Endodermal cell (in vitro differentiated cells): ENCODE measurements at regions not wholly inside any gene's neighbourhood (a gene's known extent, or its start where the extent isn't known, plus 50 kb on each side); places are given as distances from the start of the nearest gene placed in this dataset.

Source experiments
- DNase-seq: peaks from one replicate; pipeline ENCODE4 v3.0.0-alpha.2; 2017
- H3K27ac ChIP-seq: 2 replicates; pipeline ENCODE4 v1.5.1; 2013; ENCODE audit warnings: mild to moderate bottlenecking, low read depth, low read length, moderate library complexity
- H3K27me3 ChIP-seq: 2 replicates; pipeline ENCODE4 v1.6.1; 2013; ENCODE audit warnings: mild to moderate bottlenecking, low read length, moderate library complexity; ENCODE audit not compliant: insufficient read depth, control insufficient read depth, poor library complexity, severe bottlenecking
- H3K36me3 ChIP-seq: 2 replicates; pipeline ENCODE4 v1.7.0; 2013; ENCODE audit warnings: mild to moderate bottlenecking, low read length, moderate library complexity; ENCODE audit not compliant: control insufficient read depth, insufficient read depth
- H3K4me1 ChIP-seq: one replicate; pipeline ENCODE4 v1.7.0; 2013; ENCODE audit warnings: low read length; ENCODE audit not compliant: control insufficient read depth, insufficient read depth
- H3K4me3 ChIP-seq: 2 replicates; pipeline ENCODE4 v1.5.1; 2013; ENCODE audit warnings: mild to moderate bottlenecking, low read length, moderate library complexity
- H3K9ac ChIP-seq: 2 replicates; pipeline ENCODE4 v1.6.1; 2013; ENCODE audit warnings: mild to moderate bottlenecking, low read length, moderate library complexity; ENCODE audit not compliant: poor library complexity, severe bottlenecking; ENCODE audit errors: extremely low read depth
- H3K9me3 ChIP-seq: 2 replicates; pipeline ENCODE4 v1.6.1; 2013; ENCODE audit warnings: mild to moderate bottlenecking, low read length, moderate library complexity; ENCODE audit not compliant: control insufficient read depth
- H3K27ac Mint-ChIP-seq: 2 replicates; pipeline ENCODE4 v1.8.0; 2020; ENCODE audit warnings: mixed read lengths
- H3K27me3 Mint-ChIP-seq: 2 replicates; pipeline ENCODE4 v1.8.0; 2021; ENCODE audit warnings: mild to moderate bottlenecking, mixed read lengths; ENCODE audit not compliant: insufficient read depth
- H3K36me3 Mint-ChIP-seq: 2 replicates; pipeline ENCODE4 v1.8.0; 2020; ENCODE audit warnings: low read depth, mixed read lengths
- H3K4me1 Mint-ChIP-seq: 2 replicates; pipeline ENCODE4 v1.8.0; 2020; ENCODE audit warnings: mixed read lengths
- H3K4me3 Mint-ChIP-seq: 2 replicates; pipeline ENCODE4 v1.8.0; 2020; ENCODE audit warnings: mild to moderate bottlenecking, moderate library complexity, mixed read lengths
- H3K9me3 Mint-ChIP-seq: 2 replicates; pipeline ENCODE4 v1.8.0; 2020; ENCODE audit warnings: mild to moderate bottlenecking, mixed read lengths
- CTCF ChIP-seq: fragments of 200-600 bp; sonication (generic); conservative IDR thresholded peaks from 2 replicates; pipeline ENCODE4 v1.5.0; 2021; ENCODE audit warnings: antibody characterized with exemption, mild to moderate bottlenecking
- WGBS, 2 experiments: methylation state at CpG; one replicate each; pipeline versions ENCODE4 v1.1.5 to v1.1.7; 2013; ENCODE audit warnings: missing lambda C conversion rate in 2 of 2, mixed read lengths in 1 of 2; ENCODE audit not compliant: insufficient coverage in 1 of 2, insufficient read length in 1 of 2; 5-methylcytosine and 5-hydroxymethylcytosine counted together

- Mint-ChIP-seq H3K36me3 (no peaks in the 10 kb centered on the region), H3K27ac (no peak overlapping the region), H3K9me3 (peaks cover 4% of the 10 kb centered on the region), H3K4me3 (no peak overlapping the region), H3K4me1 (no peaks in the 10 kb centered on the region), H3K27me3 (no peaks in the 10 kb centered on the region)
- no peak overlapping the region for H3K4me3 ChIP-seq
- WGBS, 2 experiments, result 87 to 93% methylated on average over 2 to 4 of the region's 4 CpGs
- H3K4me1 ChIP-seq, result no peaks in the 10 kb centered on the region
- H3K27me3 ChIP-seq, result no peaks in the 10 kb centered on the region
- no peaks in the 10 kb centered on the region for H3K36me3 ChIP-seq
- no peak for DNase-seq
- H3K9me3 ChIP-seq, result no peaks in the 10 kb centered on the region
- H3K9ac ChIP-seq, result no peak overlapping the region
- H3K27ac ChIP-seq, result no peak overlapping the region
- TF ChIP-seq CTCF, result no peak
Measured at GRCh38 chr6:165747963-165748362, 84.9 kb upstream of the PDE10A start.

GRCh38 chr6:165746331-165746730 is 83.3 kb upstream of the PDE10A start:
- no peaks in the 10 kb centered on the region for H3K9me3 ChIP-seq

GRCh38 chr6:165745492-165745891 is 82.5 kb upstream of the PDE10A start:
- no peak for DNase-seq
- no peak for TF ChIP-seq CTCF
- H3K4me3 ChIP-seq, result no peak overlapping the region
- no peaks in the 10 kb centered on the region for H3K4me1 ChIP-seq
- H3K9me3 ChIP-seq, result no peaks in the 10 kb centered on the region
- H3K27me3 ChIP-seq, result no peaks in the 10 kb centered on the region
- no peak overlapping the region for H3K9ac ChIP-seq
- H3K27me3 Mint-ChIP-seq, result no peaks in the 10 kb centered on the region
- no peak overlapping the region for H3K27ac ChIP-seq
- no peaks in the 10 kb centered on the region for H3K4me1 Mint-ChIP-seq
- H3K27ac Mint-ChIP-seq, result no peak overlapping the region
- H3K9me3 Mint-ChIP-seq, result peaks cover 4% of the 10 kb centered on the region
- H3K4me3 Mint-ChIP-seq, result no peak overlapping the region
- H3K36me3 ChIP-seq, result no peaks in the 10 kb centered on the region
- H3K36me3 Mint-ChIP-seq, result no peaks in the 10 kb centered on the region
- WGBS, 2 experiments, result 84% methylated on average over 3 of the region's 3 CpGs; no CpG with 5 or more reads in 1 of the 2 experiments

More at GRCh38 chr6:165746331-165746730, 83.3 kb upstream of the PDE10A start:
- Histone ChIP-seq H3K36me3 (no peaks in the 10 kb centered on the region), H3K4me3 (no peak overlapping the region), H3K27ac (no peak overlapping the region), H3K4me1 (no peaks in the 10 kb centered on the region), H3K27me3 (no peaks in the 10 kb centered on the region), H3K9ac (no peak overlapping the region)
- Mint-ChIP-seq H3K36me3 (no peaks in the 10 kb centered on the region), H3K27me3 (no peaks in the 10 kb centered on the region), H3K27ac (no peak overlapping the region), H3K4me3 (no peak overlapping the region), H3K9me3 (peaks cover 4% of the 10 kb centered on the region), H3K4me1 (no peaks in the 10 kb centered on the region)
- TF ChIP-seq CTCF, result no peak
- WGBS, 2 experiments, result 92 to 95% methylated on average over 6 to 9 of the region's 9 CpGs
- no peak for DNase-seq
